Subcutaneous abdominal adipose tissue (tissue), 5 donors: ENCODE measurements at regions not wholly inside any gene's neighbourhood (a gene's known extent, or its start where the extent isn't known, plus 50 kb on each side); places are given as distances from the start of the nearest gene placed in this dataset.

Experiments used
- H3K27ac ChIP-seq: one replicate; pipeline ENCODE4 v1.7.0; 2013; ENCODE audit warnings: low read depth, mild to moderate bottlenecking, inconsistent platforms, low read length, moderate library complexity
- H3K27me3 ChIP-seq, 5 donors: one replicate each; pipeline ENCODE4 v1.7.0; 2013; ENCODE audit warnings: low read length in 5 of 5, inconsistent platforms in 1 of 5; ENCODE audit not compliant: control insufficient read depth in 5 of 5, insufficient read depth in 4 of 5
- H3K36me3 ChIP-seq, 5 donors: one replicate each; pipeline ENCODE4 v1.7.0; 2013; ENCODE audit warnings: low read length in 5 of 5; ENCODE audit not compliant: control insufficient read depth in 5 of 5, insufficient read depth in 5 of 5
- H3K4me1 ChIP-seq, 5 donors: one replicate each; pipeline ENCODE4 v1.7.0; 2013; ENCODE audit warnings: low read length in 5 of 5, mild to moderate bottlenecking in 3 of 5, moderate library complexity in 1 of 5; ENCODE audit not compliant: control insufficient read depth in 5 of 5, insufficient read depth in 5 of 5
- H3K4me3 ChIP-seq, 5 donors: one replicate each; pipeline ENCODE4 v1.7.0; 2013; ENCODE audit warnings: low read length in 5 of 5, low read depth in 1 of 5
- H3K9ac ChIP-seq, 5 donors: one replicate each; pipeline ENCODE4 v1.7.0; 2013; ENCODE audit warnings: low read length in 5 of 5, mild to moderate bottlenecking in 4 of 5, moderate library complexity in 3 of 5
- H3K9me3 ChIP-seq, 5 donors: one replicate each; pipeline ENCODE4 v1.7.0; 2013; ENCODE audit warnings: low read length in 5 of 5; ENCODE audit not compliant: control insufficient read depth in 5 of 5
- donor health status: healthy.
- donor health status: healthy.
- donor health status: healthy.
- donor health status: healthy.
- donor health status: healthy.

- Histone ChIP-seq H3K9ac (no peak overlapping the region), H3K27me3 (no peaks in the 10 kb centered on the region), H3K36me3 (no peaks in the 10 kb centered on the region), H3K4me1 (peaks cover 0 to 7% (median 0%) of the 10 kb centered on the region in 5 donors), H3K27ac (no peak overlapping the region), H3K4me3 (no peak overlapping the region), H3K9me3 (no peaks in the 10 kb centered on the region)
Measured at GRCh38 chr11:100555931-100556330, 131.2 kb upstream of the ARHGAP42 start.

- Histone ChIP-seq H3K27me3 (no peaks in the 10 kb centered on the region), H3K4me3 (no peak overlapping the region), H3K27ac (no peak overlapping the region), H3K9me3 (no peaks in the 10 kb centered on the region), H3K4me1 (peaks cover 0 to 16% (median 5%) of the 10 kb centered on the region in 5 donors), H3K9ac (no peak overlapping the region), H3K36me3 (no peaks in the 10 kb centered on the region)
Measured at GRCh38 chr11:100556781-100557180, 130.3 kb upstream of the ARHGAP42 start.

- Histone ChIP-seq H3K4me3 (no peak overlapping the region), H3K9ac (no peak overlapping the region), H3K27me3 (no peaks in the 10 kb centered on the region), H3K4me1 (peaks cover 0 to 27% (median 16%) of the 10 kb centered on the region in 5 donors), H3K27ac (no peak overlapping the region), H3K36me3 (no peaks in the 10 kb centered on the region), H3K9me3 (no peaks in the 10 kb centered on the region)
Measured at GRCh38 chr11:100557830-100558611, 129.1 kb upstream of the ARHGAP42 start.

GRCh38 chr11:100560606-100561005 is 126.5 kb upstream of the ARHGAP42 start:
- Histone ChIP-seq H3K9ac (no peak overlapping the region), H3K4me1 (peaks cover 0 to 27% (median 17%) of the 10 kb centered on the region in 5 donors), H3K27me3 (no peaks in the 10 kb centered on the region), H3K4me3 (no peak overlapping the region), H3K9me3 (no peaks in the 10 kb centered on the region), H3K27ac (no peak overlapping the region), H3K36me3 (no peaks in the 10 kb centered on the region)

GRCh38 chr11:100561323-100561722 is 125.8 kb upstream of the ARHGAP42 start:
- H3K36me3 ChIP-seq: no peaks in the 10 kb centered on the region
- H3K4me3 ChIP-seq: no peak overlapping the region
- no peaks in the 10 kb centered on the region for H3K27me3 ChIP-seq
- peak overlapping the region in 1 of 5 donors; percentile 24 for H3K9ac ChIP-seq
- no peaks in the 10 kb centered on the region for H3K9me3 ChIP-seq
- H3K4me1 ChIP-seq: peaks cover 0 to 24% (median 17%) of the 10 kb centered on the region in 5 donors
- H3K27ac ChIP-seq: peak overlapping the region; percentile 71

- H3K9me3 ChIP-seq: no peaks in the 10 kb centered on the region
- H3K36me3 ChIP-seq: no peaks in the 10 kb centered on the region
- no peak overlapping the region for H3K9ac ChIP-seq
- peak overlapping the region; percentile 71 for H3K27ac ChIP-seq
- H3K4me1 ChIP-seq: peaks cover 0 to 24% (median 17%) of the 10 kb centered on the region in 5 donors
- H3K27me3 ChIP-seq: no peaks in the 10 kb centered on the region
- H3K4me3 ChIP-seq: no peak overlapping the region
Measured at GRCh38 chr11:100562128-100562527, 125.0 kb upstream of the ARHGAP42 start.

GRCh38 chr11:100563541-100564280 is 123.4 kb upstream of the ARHGAP42 start:
- Histone ChIP-seq H3K27ac (no peak overlapping the region), H3K4me1 (peaks cover 0 to 20% (median 16%) of the 10 kb centered on the region in 5 donors), H3K27me3 (no peaks in the 10 kb centered on the region), H3K9ac (no peak overlapping the region), H3K9me3 (no peaks in the 10 kb centered on the region), H3K36me3 (no peaks in the 10 kb centered on the region), H3K4me3 (no peak overlapping the region)

GRCh38 chr11:100573911-100574513 is 113.1 kb upstream of the ARHGAP42 start:
- H3K27me3 ChIP-seq: no peaks in the 10 kb centered on the region

GRCh38 chr11:100574894-100575769 is 112.0 kb upstream of the ARHGAP42 start:
- no peaks in the 10 kb centered on the region for H3K36me3 ChIP-seq
- H3K4me1 ChIP-seq: no peaks in the 10 kb centered on the region
- no peak overlapping the region for H3K4me3 ChIP-seq
- H3K9me3 ChIP-seq: no peaks in the 10 kb centered on the region
- no peak overlapping the region for H3K27ac ChIP-seq
- no peaks in the 10 kb centered on the region for H3K27me3 ChIP-seq
- H3K9ac ChIP-seq: no peak overlapping the region

More at GRCh38 chr11:100573911-100574513, 113.1 kb upstream of the ARHGAP42 start:
- H3K9me3 ChIP-seq: no peaks in the 10 kb centered on the region
- no peaks in the 10 kb centered on the region for H3K36me3 ChIP-seq
- no peak overlapping the region for H3K4me3 ChIP-seq
- H3K4me1 ChIP-seq: no peaks in the 10 kb centered on the region
- H3K9ac ChIP-seq: no peak overlapping the region
- no peak overlapping the region for H3K27ac ChIP-seq
